ENCODE measurements at regions not wholly inside any gene's neighbourhood (a gene's known extent, or its start where the extent isn't known, plus 50 kb on each side); places are given as distances from the start of the nearest gene placed in this dataset.
"Not testable (repeated sequence)": the region's sequence is repeated elsewhere in the genome, so short reads cannot be mapped to it uniquely, and the experiment has no call there.

- no peak overlapping the region for H3K4me3 ChIP-seq (ENCODE audit: low read length)
- no peak for TF ChIP-seq CTCF (conservative IDR thresholded peaks at IDR 0.05; ENCODE audit: low read depth, low read length)
- DNase-seq (ENCODE audit: low read depth) = no peak
These were observed 94.3 kb upstream of the GNAI1 start for GRCh38 chr7:80040335-80040734.

- no peak for TF ChIP-seq CTCF (conservative IDR thresholded peaks at IDR 0.05; ENCODE audit: low read depth, low read length)
- DNase-seq (ENCODE audit: low read depth) = no peak
- no peak overlapping the region for H3K4me3 ChIP-seq (ENCODE audit: low read length)
These were observed 95.3 kb upstream of the GNAI1 start for GRCh38 chr7:80039251-80039884.

- DNase-seq (ENCODE audit: low read depth) = no peak
- TF ChIP-seq CTCF (conservative IDR thresholded peaks at IDR 0.05; ENCODE audit: low read depth, low read length) = no peak
- H3K4me3 ChIP-seq (ENCODE audit: low read length) = no peak overlapping the region
These were observed 96.9 kb upstream of the GNAI1 start for GRCh38 chr7:80037689-80038088.

GRCh38 chr7:80036107-80036506 is 98.5 kb upstream of the GNAI1 start:
- DNase-seq (ENCODE audit: low read depth) = no peak
- TF ChIP-seq CTCF (conservative IDR thresholded peaks at IDR 0.05; ENCODE audit: low read depth, low read length) = no peak
- no peak overlapping the region for H3K4me3 ChIP-seq (ENCODE audit: low read length)

- TF ChIP-seq CTCF (conservative IDR thresholded peaks at IDR 0.05; ENCODE audit: low read depth, low read length) = no peak
- no peak overlapping the region for H3K4me3 ChIP-seq (ENCODE audit: low read length)
- no peak for DNase-seq (ENCODE audit: low read depth)
These were observed 105.9 kb upstream of the GNAI1 start for GRCh38 chr7:80028717-80029116.

GRCh38 chr7:80027611-80028173 is 106.9 kb upstream of the GNAI1 start:
- no peak for TF ChIP-seq CTCF (conservative IDR thresholded peaks at IDR 0.05; ENCODE audit: low read depth, low read length)
- DNase-seq (ENCODE audit: low read depth) = peak; percentile 59

GRCh38 chr7:80026766-80027165 is 107.9 kb upstream of the GNAI1 start:
- TF ChIP-seq CTCF (conservative IDR thresholded peaks at IDR 0.05; ENCODE audit: low read depth, low read length) = no peak
- no peak overlapping the region for H3K4me3 ChIP-seq (ENCODE audit: low read length)
- DNase-seq (ENCODE audit: low read depth) = no peak

More at GRCh38 chr7:80027611-80028173, 106.9 kb upstream of the GNAI1 start:
- no peak overlapping the region for H3K4me3 ChIP-seq (ENCODE audit: low read length)

- DNase-seq (ENCODE audit: low read depth); H3K4me3 ChIP-seq (ENCODE audit: low read length): not testable (repeated sequence)
These were observed 114.4 kb upstream of the GNAI1 start for GRCh38 chr7:80020277-80020676.

- not testable (repeated sequence) for DNase-seq (ENCODE audit: low read depth)
These were observed 114.8 kb upstream of the GNAI1 start for GRCh38 chr7:80019809-80020207.

More at GRCh38 chr7:80019809-80020207, 114.8 kb upstream of the GNAI1 start:
- H3K4me3 ChIP-seq (ENCODE audit: low read length) = not testable (repeated sequence)
